ENCODE measurements at regions not wholly inside any gene's neighbourhood (a gene's known extent, or its start where the extent isn't known, plus 50 kb on each side); places are given as distances from the start of the nearest gene placed in this dataset.

- TF ChIP-seq YY1 (IDR thresholded peaks at IDR 0.05; ENCODE audit: low read depth, low read length) (no peak), SIN3A (conservative IDR thresholded peaks at IDR 0.05 in 1 of 2, IDR thresholded peaks at IDR 0.05 in 1 of 2; ENCODE audit: low read depth in 1 of 2, low read length in 2 of 2) (no peak), CREB1 (IDR thresholded peaks at IDR 0.05) (no peak), TEAD4 (IDR thresholded peaks at IDR 0.05; ENCODE audit: low read depth, low read length) (no peak)
Observed at GRCh38 chr3:107882261-107882660, 208.6 kb downstream of the CD47 start (continued).
